ENCODE measurements at regions not wholly inside any gene's neighbourhood (a gene's known extent, or its start where the extent isn't known, plus 50 kb on each side); places are given as distances from the start of the nearest gene placed in this dataset.

- no peak for DNase-seq (ENCODE audit: low read depth)
- H3K4me3 ChIP-seq (ENCODE audit: low read depth, low read length) = no peak overlapping the region
- TF ChIP-seq CTCF (IDR thresholded peaks at IDR 0.05; ENCODE audit: insufficient read depth, low read depth, low read length, missing control alignments) = no peak
Observed at GRCh38 chr4:17280261-17281018, 231.4 kb downstream of the QDPR start.

GRCh38 chr4:17276776-17277175 is 235.1 kb downstream of the QDPR start:
- no peak for TF ChIP-seq CTCF (IDR thresholded peaks at IDR 0.05; ENCODE audit: insufficient read depth, low read depth, low read length, missing control alignments)
- no peak for DNase-seq (ENCODE audit: low read depth)
- H3K4me3 ChIP-seq (ENCODE audit: low read depth, low read length) = no peak overlapping the region

GRCh38 chr4:17275836-17276235 is 236.1 kb downstream of the QDPR start:
- DNase-seq (ENCODE audit: low read depth) = no peak
- TF ChIP-seq CTCF (IDR thresholded peaks at IDR 0.05; ENCODE audit: insufficient read depth, low read depth, low read length, missing control alignments) = no peak

GRCh38 chr4:17273047-17273446 is 238.8 kb downstream of the QDPR start:
- no peak overlapping the region for H3K4me3 ChIP-seq (ENCODE audit: low read depth, low read length)
- TF ChIP-seq CTCF (IDR thresholded peaks at IDR 0.05; ENCODE audit: insufficient read depth, low read depth, low read length, missing control alignments) = no peak
- DNase-seq (ENCODE audit: low read depth) = no peak

More at GRCh38 chr4:17275836-17276235, 236.1 kb downstream of the QDPR start:
- H3K4me3 ChIP-seq (ENCODE audit: low read depth, low read length) = no peak overlapping the region

GRCh38 chr4:17272154-17272553 is 239.7 kb downstream of the QDPR start:
- no peak for TF ChIP-seq CTCF (IDR thresholded peaks at IDR 0.05; ENCODE audit: insufficient read depth, low read depth, low read length, missing control alignments)
- no peak overlapping the region for H3K4me3 ChIP-seq (ENCODE audit: low read depth, low read length)
- no peak for DNase-seq (ENCODE audit: low read depth)

GRCh38 chr4:17265653-17266052 is 246.2 kb downstream of the QDPR start:
- DNase-seq (ENCODE audit: low read depth) = no peak
- TF ChIP-seq CTCF (IDR thresholded peaks at IDR 0.05; ENCODE audit: insufficient read depth, low read depth, low read length, missing control alignments) = no peak
- no peak overlapping the region for H3K4me3 ChIP-seq (ENCODE audit: low read depth, low read length)

GRCh38 chr4:17265139-17265538 is 246.8 kb downstream of the QDPR start:
- no peak for DNase-seq (ENCODE audit: low read depth)
- no peak overlapping the region for H3K4me3 ChIP-seq (ENCODE audit: low read depth, low read length)
- TF ChIP-seq CTCF (IDR thresholded peaks at IDR 0.05; ENCODE audit: insufficient read depth, low read depth, low read length, missing control alignments) = no peak
